Keratinocyte (primary cell): ENCODE measurements at regions not wholly inside any gene's neighbourhood (a gene's known extent, or its start where the extent isn't known, plus 50 kb on each side); places are given as distances from the start of the nearest gene placed in this dataset.

ENCODE experiments used
- CTCF ChIP-seq, 3 experiments: IDR thresholded peaks in 1 of 3; conservative IDR thresholded peaks in 1 of 3; optimal IDR thresholded peaks in 1 of 3; 2 replicates in 2 of 3; 3 replicates in 1 of 3; pipeline versions ENCODE3 to v1.5.1; 2011; ENCODE audit warnings: low read length in 3 of 3, mild to moderate bottlenecking in 3 of 3, moderate library complexity in 2 of 3, control low read depth in 1 of 3, inconsistent platforms in 1 of 3; ENCODE audit not compliant: insufficient read depth in 2 of 3; ENCODE audit errors: extremely low read depth in 1 of 3
- EZH2 ChIP-seq: IDR thresholded peaks from one replicate; pipeline ENCODE4 v1.6.1; 2012; ENCODE audit warnings: inconsistent platforms, mild to moderate bottlenecking, low read length, moderate library complexity

GRCh38 chr11:135061166-135061565, 649.1 kb upstream of the B3GAT1 start:
- TF ChIP-seq CTCF (optimal IDR thresholded peaks at IDR 0.05 in 1 of 3, IDR thresholded peaks at IDR 0.05 in 1 of 3, conservative IDR thresholded peaks at IDR 0.05 in 1 of 3; ENCODE audit: extremely low read depth in 1 of 3, insufficient read depth in 2 of 3, low read length in 3 of 3) (no peak), EZH2 (no peak)
